Sigmoid colon (tissue), 4 donors: ENCODE measurements at regions not wholly inside any gene's neighbourhood (a gene's known extent, or its start where the extent isn't known, plus 50 kb on each side); places are given as distances from the start of the nearest gene placed in this dataset.

Source experiments
- POLR2AphosphoS5 ChIP-seq, 4 donors: sonication (generic); formaldehyde crosslinking; IDR thresholded peaks; one replicate each; pipeline ENCODE4 v1.6.1; 2017; ENCODE audit warnings: antibody characterized with exemption in 4 of 4
- TF ChIP-seq, protein P1 (sequence below), 4 experiments: fragments of 450-650 bp in 3 of 4; fragments of 200-600 bp in 1 of 4; IDR thresholded peaks; one replicate each; pipeline ENCODE4 v1.5.1; 2016 to 2019; ENCODE audit warnings: antibody characterized with exemption in 4 of 4, mild to moderate bottlenecking in 3 of 4, moderate library complexity in 2 of 4

DNA sequence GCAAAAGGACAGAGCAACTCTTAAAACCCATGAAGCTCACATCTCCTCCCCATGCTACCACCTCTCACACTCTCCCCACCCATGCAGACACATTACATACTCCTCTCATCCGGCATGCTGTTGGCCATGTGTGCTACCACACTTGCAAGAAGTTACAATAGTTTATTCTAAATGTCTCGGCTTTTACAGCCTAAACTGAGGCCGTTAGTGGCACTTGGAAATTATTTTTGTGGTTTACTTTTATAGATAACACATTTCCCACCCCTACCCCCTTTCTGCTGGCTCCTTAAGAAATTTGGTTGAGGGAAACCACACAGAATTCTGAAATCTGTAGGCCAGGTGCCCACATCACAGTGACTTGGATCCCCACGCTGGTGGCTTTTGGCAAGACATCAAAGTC is 141.1 kb upstream of the HHIP start:
- TF ChIP-seq, protein P1, sequence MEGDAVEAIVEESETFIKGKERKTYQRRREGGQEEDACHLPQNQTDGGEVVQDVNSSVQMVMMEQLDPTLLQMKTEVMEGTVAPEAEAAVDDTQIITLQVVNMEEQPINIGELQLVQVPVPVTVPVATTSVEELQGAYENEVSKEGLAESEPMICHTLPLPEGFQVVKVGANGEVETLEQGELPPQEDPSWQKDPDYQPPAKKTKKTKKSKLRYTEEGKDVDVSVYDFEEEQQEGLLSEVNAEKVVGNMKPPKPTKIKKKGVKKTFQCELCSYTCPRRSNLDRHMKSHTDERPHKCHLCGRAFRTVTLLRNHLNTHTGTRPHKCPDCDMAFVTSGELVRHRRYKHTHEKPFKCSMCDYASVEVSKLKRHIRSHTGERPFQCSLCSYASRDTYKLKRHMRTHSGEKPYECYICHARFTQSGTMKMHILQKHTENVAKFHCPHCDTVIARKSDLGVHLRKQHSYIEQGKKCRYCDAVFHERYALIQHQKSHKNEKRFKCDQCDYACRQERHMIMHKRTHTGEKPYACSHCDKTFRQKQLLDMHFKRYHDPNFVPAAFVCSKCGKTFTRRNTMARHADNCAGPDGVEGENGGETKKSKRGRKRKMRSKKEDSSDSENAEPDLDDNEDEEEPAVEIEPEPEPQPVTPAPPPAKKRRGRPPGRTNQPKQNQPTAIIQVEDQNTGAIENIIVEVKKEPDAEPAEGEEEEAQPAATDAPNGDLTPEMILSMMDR (IDR thresholded peaks at IDR 0.05), result no peak
- TF ChIP-seq POLR2AphosphoS5 (IDR thresholded peaks at IDR 0.05), result no peak
